H9 (cell line): ENCODE measurements at regions not wholly inside any gene's neighbourhood (a gene's known extent, or its start where the extent isn't known, plus 50 kb on each side); places are given as distances from the start of the nearest gene placed in this dataset.

Experiments used
- DNase-seq: peaks from one replicate; pipeline ENCODE4 v3.0.0-alpha.2; 2017
- H2AFZ ChIP-seq: one replicate; pipeline ENCODE4 v1.6.1; 2013; ENCODE audit warnings: mild to moderate bottlenecking, low read length, control low read depth, moderate library complexity
- H2AK5ac ChIP-seq: 2 replicates; pipeline ENCODE4 v1.6.1; 2013; ENCODE audit warnings: low read length, control low read depth, mixed read lengths; ENCODE audit not compliant: insufficient read length
- H2BK120ac ChIP-seq: one replicate; pipeline ENCODE4 v1.6.1; 2013; ENCODE audit warnings: low read depth, mild to moderate bottlenecking, low read length, control low read depth, inconsistent platforms; ENCODE audit not compliant: poor library complexity, severe bottlenecking
- H2BK12ac ChIP-seq: 2 replicates; pipeline ENCODE4 v1.6.1; 2013; ENCODE audit warnings: low read length, control low read depth, mixed read lengths, low read depth; ENCODE audit not compliant: insufficient read length
- H2BK15ac ChIP-seq: 2 replicates; pipeline ENCODE4 v1.6.1; 2013; ENCODE audit warnings: low read depth, low read length, control low read depth
- H2BK20ac ChIP-seq: one replicate; pipeline ENCODE4 v1.6.1; 2013; ENCODE audit warnings: low read depth, mild to moderate bottlenecking, low read length, control low read depth, inconsistent platforms; ENCODE audit not compliant: poor library complexity, severe bottlenecking
- H2BK5ac ChIP-seq: 2 replicates; pipeline ENCODE4 v1.6.1; 2013; ENCODE audit warnings: low read length, control low read depth, mixed read lengths; ENCODE audit not compliant: insufficient read length
- H3K14ac ChIP-seq: 2 replicates; pipeline ENCODE4 v1.6.1; 2013; ENCODE audit warnings: low read length, control low read depth; ENCODE audit not compliant: insufficient read depth
- H3K18ac ChIP-seq: 2 replicates; pipeline ENCODE4 v1.6.1; 2013; ENCODE audit warnings: low read depth, mild to moderate bottlenecking, mixed read lengths, low read length, control low read depth; ENCODE audit not compliant: insufficient read length
- H3K23ac ChIP-seq: 2 replicates; pipeline ENCODE4 v1.6.1; 2013; ENCODE audit warnings: low read length, control low read depth, mixed read lengths, low read depth; ENCODE audit not compliant: insufficient read length
- H3K23me2 ChIP-seq: 2 replicates; pipeline ENCODE4 v1.6.1; 2013; ENCODE audit warnings: low read depth, mild to moderate bottlenecking, mixed read lengths, low read length, control low read depth; ENCODE audit not compliant: insufficient read length, poor library complexity, severe bottlenecking
- H3K27ac ChIP-seq: 2 replicates; pipeline ENCODE4 v1.5.1; 2013; ENCODE audit warnings: low read length, control low read depth, mixed read lengths, low read depth; ENCODE audit not compliant: insufficient read length
- H3K27me3 ChIP-seq: 2 replicates; pipeline ENCODE4 v1.6.1; 2013; ENCODE audit warnings: low read length, control low read depth, inconsistent platforms; ENCODE audit not compliant: insufficient read depth
- H3K4ac ChIP-seq: 2 replicates; pipeline ENCODE4 v1.6.1; 2013; ENCODE audit warnings: low read depth, mild to moderate bottlenecking, control low read depth, inconsistent platforms, low read length, moderate library complexity
- H3K4me1 ChIP-seq: 2 replicates; pipeline ENCODE4 v1.6.1; 2013; ENCODE audit warnings: low read length, control low read depth, inconsistent platforms; ENCODE audit not compliant: insufficient read depth
- H3K4me2 ChIP-seq: 2 replicates; pipeline ENCODE4 v1.6.1; 2013; ENCODE audit warnings: low read length, control low read depth, mixed read lengths; ENCODE audit not compliant: insufficient read length, insufficient read depth
- H3K56ac ChIP-seq: 2 replicates; pipeline ENCODE4 v1.6.1; 2013; ENCODE audit warnings: low read depth, mild to moderate bottlenecking, mixed read lengths, low read length, control low read depth; ENCODE audit not compliant: insufficient read length
- H3K79me1 ChIP-seq: 2 replicates; pipeline ENCODE4 v1.6.1; 2013; ENCODE audit warnings: low read depth, mild to moderate bottlenecking, moderate library complexity, low read length, control low read depth, inconsistent platforms; ENCODE audit not compliant: insufficient read depth, poor library complexity, severe bottlenecking
- H3K79me2 ChIP-seq: 2 replicates; pipeline ENCODE4 v1.6.1; 2013; ENCODE audit warnings: low read length, control low read depth, inconsistent platforms; ENCODE audit not compliant: insufficient read depth
- H3K9ac ChIP-seq: 2 replicates; pipeline ENCODE4 v1.6.1; 2013; ENCODE audit warnings: low read length, control low read depth, mixed read lengths; ENCODE audit not compliant: insufficient read length; ENCODE audit errors: extremely low read depth
- H3K9me3 ChIP-seq: one replicate; pipeline ENCODE4 v1.6.1; 2013; ENCODE audit warnings: low read depth, low read length, inconsistent platforms; ENCODE audit not compliant: control insufficient read depth
- H3T11ph ChIP-seq: one replicate; pipeline ENCODE4 v1.6.1; 2013; ENCODE audit warnings: mild to moderate bottlenecking, low read length, control low read depth, inconsistent platforms
- H4K20me1 ChIP-seq: one replicate; pipeline ENCODE4 v1.6.1; 2013; ENCODE audit not compliant: control insufficient read depth, insufficient read length, insufficient read depth
- H4K5ac ChIP-seq: 2 replicates; pipeline ENCODE4 v1.6.1; 2013; ENCODE audit warnings: low read depth, mild to moderate bottlenecking, mixed read lengths, low read length, control low read depth; ENCODE audit not compliant: insufficient read length
- H4K8ac ChIP-seq: replicated peaks from 2 replicates; pipeline ENCODE4 v1.6.1; 2013; ENCODE audit warnings: low read length, control low read depth, mixed read lengths, low read depth; ENCODE audit not compliant: insufficient read length
- H4K91ac ChIP-seq: 2 replicates; pipeline ENCODE4 v1.6.1; 2013; ENCODE audit warnings: low read depth, mild to moderate bottlenecking, moderate library complexity, mixed read lengths, low read length, control low read depth; ENCODE audit not compliant: insufficient read length
- H3K27ac Mint-ChIP-seq, 3 experiments: 2 replicates in 2 of 3; 3 replicates in 1 of 3; pipeline ENCODE4 v1.8.0; 2020 to 2021; ENCODE audit warnings: mixed read lengths in 3 of 3, mild to moderate bottlenecking in 1 of 3, moderate library complexity in 1 of 3
- H3K27me3 Mint-ChIP-seq: 2 replicates; pipeline ENCODE4 v1.8.0; 2021; ENCODE audit warnings: low read depth, mild to moderate bottlenecking, moderate library complexity, mixed read lengths
- H3K36me3 Mint-ChIP-seq, 3 experiments: 2 replicates in 2 of 3; 3 replicates in 1 of 3; pipeline ENCODE4 v1.8.0; 2020 to 2021; ENCODE audit warnings: low read depth in 3 of 3, mixed read lengths in 3 of 3; ENCODE audit not compliant: insufficient read depth in 1 of 3
- H3K4me1 Mint-ChIP-seq, 2 experiments: 2 replicates each; pipeline ENCODE4 v1.8.0; 2020; ENCODE audit warnings: mixed read lengths in 2 of 2
- H3K4me3 Mint-ChIP-seq, 2 experiments: 2 replicates in 1 of 2; 3 replicates in 1 of 2; pipeline ENCODE4 v1.8.0; 2020 to 2021; ENCODE audit warnings: mild to moderate bottlenecking in 2 of 2, mixed read lengths in 2 of 2, moderate library complexity in 1 of 2
- H3K9me3 Mint-ChIP-seq, 2 experiments: 2 replicates in 1 of 2; 3 replicates in 1 of 2; pipeline ENCODE4 v1.8.0; 2020; ENCODE audit warnings: mild to moderate bottlenecking in 2 of 2, mixed read lengths in 2 of 2, moderate library complexity in 1 of 2
- CTCF ChIP-seq: fragments of 200-600 bp; sonication (generic); conservative IDR thresholded peaks from 3 replicates; pipeline ENCODE4 v1.8.0; 2021; ENCODE audit warnings: antibody characterized with exemption, mild to moderate bottlenecking
- WGBS: extraction: QIAGEN DNeasy Blood & Tissue Kit; methylation state at CpG from one replicate; pipeline ENCODE4 v1.1.7; 2013; ENCODE audit warnings: missing lambda C conversion rate, low lambda C conversion rate, mixed read lengths; ENCODE audit not compliant: insufficient read length; ENCODE audit errors: extremely low coverage; 5-methylcytosine and 5-hydroxymethylcytosine counted together

GRCh38 chr12:111185889-111186227 lies 183.0 kb downstream of the PHETA1 start:
- Mint-ChIP-seq H3K36me3 (no peaks in the 10 kb centered on the region; a peak in 2 of 7 replicates), H3K9me3 (no peaks in the 10 kb centered on the region), H3K4me3 (no peak overlapping the region), H3K4me1 (peaks cover 2 to 16% of the 10 kb centered on the region in 2 experiments; a peak in 3 of 4 replicates), H3K27me3 (no peaks in the 10 kb centered on the region; the same call in 1 of the 2 replicates), H3K27ac (peak overlapping the region in 2 of 3 experiments; percentile 69 to 87; a peak in 4 of 7 replicates)
- no peak overlapping the region for H3K56ac ChIP-seq
- H3K18ac ChIP-seq: no peak overlapping the region
- no peaks in the 10 kb centered on the region for H3K79me2 ChIP-seq
- H3K9me3 ChIP-seq: no peaks in the 10 kb centered on the region
- no peak overlapping the region for H4K5ac ChIP-seq
- DNase-seq: no peak
- no peak overlapping the region for H2AK5ac ChIP-seq
- no peak overlapping the region for H3K23ac ChIP-seq
- H3K27ac ChIP-seq: no peak overlapping the region
- no peaks in the 10 kb centered on the region for H3K27me3 ChIP-seq
- H2BK15ac ChIP-seq: no peak overlapping the region
- no CpG with 5 or more reads among the region's 6 CpGs for WGBS
- H3K4me1 ChIP-seq: no peaks in the 10 kb centered on the region
- no peak overlapping the region for H4K8ac ChIP-seq
- no peaks in the 10 kb centered on the region for H4K20me1 ChIP-seq
- H2AFZ ChIP-seq: no peak overlapping the region
- no peak overlapping the region for H2BK120ac ChIP-seq
- no peaks in the 10 kb centered on the region for H3K79me1 ChIP-seq
- no peak overlapping the region for H2BK12ac ChIP-seq
- no peak overlapping the region for H3K4me2 ChIP-seq
- no peak overlapping the region; the same call in 1 of the 2 replicates for H3K14ac ChIP-seq
- H3K23me2 ChIP-seq: no peaks in the 10 kb centered on the region
- H4K91ac ChIP-seq: no peak overlapping the region
- H2BK5ac ChIP-seq: no peak overlapping the region
- no peak overlapping the region for H2BK20ac ChIP-seq
- peak overlapping the region; percentile 10 for H3K9ac ChIP-seq
- no peak for TF ChIP-seq CTCF
- no peak overlapping the region for H3T11ph ChIP-seq
- H3K4ac ChIP-seq: no peak overlapping the region
